ENCODE measurements at regions not wholly inside any gene's neighbourhood (a gene's known extent, or its start where the extent isn't known, plus 50 kb on each side); places are given as distances from the start of the nearest gene placed in this dataset.

DNA sequence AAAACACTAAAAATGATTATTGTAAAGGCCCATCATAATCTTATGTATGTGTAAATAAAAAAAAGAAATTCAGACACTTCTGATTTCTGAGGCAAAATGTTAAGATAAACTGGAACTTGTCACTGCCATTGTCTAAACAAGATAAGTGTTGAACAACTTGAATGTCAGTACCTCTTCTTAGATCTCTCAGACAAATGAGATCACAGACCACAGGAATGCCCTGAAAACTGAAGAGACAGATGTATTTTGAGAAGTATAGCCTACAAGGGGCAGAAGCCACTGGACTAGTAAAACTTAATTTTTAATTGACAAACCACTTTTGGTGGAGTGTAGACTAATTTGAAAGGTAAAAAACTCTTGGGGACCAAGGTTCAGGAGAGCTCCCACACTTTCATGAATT, 375.5 kb upstream of the SLITRK5 start:
- no peak overlapping the region for H3K9ac ChIP-seq (ENCODE audit: low read length)
- H3F3A ChIP-seq (ENCODE audit: insufficient read depth, low read length): no peaks in the 10 kb centered on the region
- H3K9me3 ChIP-seq (ENCODE audit: low read length): no peaks in the 10 kb centered on the region
- H3K27me3 ChIP-seq (ENCODE audit: insufficient read depth, low read length): no peaks in the 10 kb centered on the region
- no peak for TF ChIP-seq EZH2 (IDR thresholded peaks at IDR 0.05; ENCODE audit: borderline replicate concordance, low read length)
- TF ChIP-seq, protein P1, sequence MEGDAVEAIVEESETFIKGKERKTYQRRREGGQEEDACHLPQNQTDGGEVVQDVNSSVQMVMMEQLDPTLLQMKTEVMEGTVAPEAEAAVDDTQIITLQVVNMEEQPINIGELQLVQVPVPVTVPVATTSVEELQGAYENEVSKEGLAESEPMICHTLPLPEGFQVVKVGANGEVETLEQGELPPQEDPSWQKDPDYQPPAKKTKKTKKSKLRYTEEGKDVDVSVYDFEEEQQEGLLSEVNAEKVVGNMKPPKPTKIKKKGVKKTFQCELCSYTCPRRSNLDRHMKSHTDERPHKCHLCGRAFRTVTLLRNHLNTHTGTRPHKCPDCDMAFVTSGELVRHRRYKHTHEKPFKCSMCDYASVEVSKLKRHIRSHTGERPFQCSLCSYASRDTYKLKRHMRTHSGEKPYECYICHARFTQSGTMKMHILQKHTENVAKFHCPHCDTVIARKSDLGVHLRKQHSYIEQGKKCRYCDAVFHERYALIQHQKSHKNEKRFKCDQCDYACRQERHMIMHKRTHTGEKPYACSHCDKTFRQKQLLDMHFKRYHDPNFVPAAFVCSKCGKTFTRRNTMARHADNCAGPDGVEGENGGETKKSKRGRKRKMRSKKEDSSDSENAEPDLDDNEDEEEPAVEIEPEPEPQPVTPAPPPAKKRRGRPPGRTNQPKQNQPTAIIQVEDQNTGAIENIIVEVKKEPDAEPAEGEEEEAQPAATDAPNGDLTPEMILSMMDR (IDR thresholded peaks at IDR 0.05; ENCODE audit: low read length): no peak
- H2AFZ ChIP-seq (ENCODE audit: low read length): no peak overlapping the region
- no peaks in the 10 kb centered on the region for H3K4me1 ChIP-seq (ENCODE audit: insufficient read depth, low read length, severe bottlenecking)
- H3K79me2 ChIP-seq (ENCODE audit: insufficient read depth, low read length): no peaks in the 10 kb centered on the region
- H3K9me2 ChIP-seq (ENCODE audit: low read depth, low read length): no peaks in the 10 kb centered on the region
- no peak overlapping the region for H3K27ac ChIP-seq (ENCODE audit: low read depth, low read length, poor library complexity, severe bottlenecking)
- no peaks in the 10 kb centered on the region for H4K20me1 ChIP-seq (ENCODE audit: insufficient read depth, low read length)
- H3K36me3 ChIP-seq (ENCODE audit: insufficient read depth, low read length): no peaks in the 10 kb centered on the region
- no peak overlapping the region for H3K4me2 ChIP-seq (ENCODE audit: low read length)
- H3K4me3 ChIP-seq (ENCODE audit: low read depth, low read length, poor library complexity, severe bottlenecking): no peak overlapping the region

DNA sequence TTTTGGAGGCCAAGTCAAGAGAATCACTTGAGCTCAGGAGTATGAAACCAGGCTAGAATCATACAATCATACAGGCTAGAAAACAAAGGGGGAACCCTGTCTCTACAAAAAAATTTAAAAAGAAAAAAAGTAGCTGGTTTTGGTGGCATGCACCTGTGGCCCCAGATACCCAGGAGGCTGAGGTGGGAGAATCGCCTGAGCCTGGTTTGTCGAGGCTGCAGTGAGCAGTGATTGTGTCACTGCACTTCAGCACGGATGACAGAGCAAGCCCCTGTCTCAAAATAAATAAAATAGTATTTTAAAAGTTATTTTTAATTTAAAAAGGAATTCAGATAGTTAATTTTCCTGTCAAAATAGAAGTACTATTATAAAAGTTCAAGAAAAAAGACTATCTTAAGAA, 369.1 kb upstream of the SLITRK5 start:
- Histone ChIP-seq H3K4me2 (ENCODE audit: low read length) (no peak overlapping the region), H3K36me3 (ENCODE audit: insufficient read depth, low read length) (no peaks in the 10 kb centered on the region), H3F3A (ENCODE audit: insufficient read depth, low read length) (no peaks in the 10 kb centered on the region; the same call in 1 of the 2 replicates), H4K20me1 (ENCODE audit: insufficient read depth, low read length) (no peaks in the 10 kb centered on the region), H3K9me2 (ENCODE audit: low read depth, low read length) (no peaks in the 10 kb centered on the region), H3K9ac (ENCODE audit: low read length) (no peak overlapping the region), H3K9me3 (ENCODE audit: low read length) (no peaks in the 10 kb centered on the region), H3K27me3 (ENCODE audit: insufficient read depth, low read length) (no peaks in the 10 kb centered on the region), H3K79me2 (ENCODE audit: insufficient read depth, low read length) (no peaks in the 10 kb centered on the region), H3K4me3 (ENCODE audit: low read depth, low read length, poor library complexity, severe bottlenecking) (no peak overlapping the region), H3K27ac (ENCODE audit: low read depth, low read length, poor library complexity, severe bottlenecking) (no peak overlapping the region), H2AFZ (ENCODE audit: low read length) (no peak overlapping the region), H3K4me1 (ENCODE audit: insufficient read depth, low read length, severe bottlenecking) (no peaks in the 10 kb centered on the region)
- no peak for TF ChIP-seq EZH2 (IDR thresholded peaks at IDR 0.05; ENCODE audit: borderline replicate concordance, low read length)
- TF ChIP-seq, protein P1 (IDR thresholded peaks at IDR 0.05; ENCODE audit: low read length): no peak

DNA sequence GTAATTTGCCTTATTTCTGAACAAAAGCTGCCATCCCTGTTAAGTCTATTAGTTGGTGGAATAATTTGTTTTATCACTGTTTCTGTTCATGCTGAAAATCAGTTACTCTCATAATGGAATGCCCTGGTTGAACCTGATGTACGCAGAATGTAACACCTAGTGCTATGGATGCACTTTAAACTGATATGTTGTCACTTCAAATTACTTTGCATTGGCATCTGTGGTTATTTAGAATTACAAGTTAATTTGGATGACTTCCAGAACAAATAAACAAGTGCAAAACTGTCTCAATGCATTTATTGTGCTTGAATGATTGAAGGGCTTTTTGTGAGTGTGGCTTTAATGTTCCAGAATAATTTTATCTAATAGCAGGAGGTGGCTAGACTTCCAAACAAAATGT, 368.2 kb upstream of the SLITRK5 start:
- H4K20me1 ChIP-seq (ENCODE audit: insufficient read depth, low read length): no peaks in the 10 kb centered on the region
- H3F3A ChIP-seq (ENCODE audit: insufficient read depth, low read length): no peaks in the 10 kb centered on the region; the same call in 1 of the 2 replicates
- no peak overlapping the region for H2AFZ ChIP-seq (ENCODE audit: low read length)
- TF ChIP-seq, protein P1 (IDR thresholded peaks at IDR 0.05; ENCODE audit: low read length): no peak
- TF ChIP-seq EZH2 (IDR thresholded peaks at IDR 0.05; ENCODE audit: borderline replicate concordance, low read length): no peak
- no peaks in the 10 kb centered on the region for H3K4me1 ChIP-seq (ENCODE audit: insufficient read depth, low read length, severe bottlenecking)
- no peak overlapping the region for H3K4me3 ChIP-seq (ENCODE audit: low read depth, low read length, poor library complexity, severe bottlenecking)
- no peak overlapping the region for H3K4me2 ChIP-seq (ENCODE audit: low read length)
- H3K27ac ChIP-seq (ENCODE audit: low read depth, low read length, poor library complexity, severe bottlenecking): no peak overlapping the region
- H3K9me3 ChIP-seq (ENCODE audit: low read length): no peaks in the 10 kb centered on the region
- H3K79me2 ChIP-seq (ENCODE audit: insufficient read depth, low read length): no peaks in the 10 kb centered on the region
- H3K9ac ChIP-seq (ENCODE audit: low read length): no peak overlapping the region
- H3K36me3 ChIP-seq (ENCODE audit: insufficient read depth, low read length): no peaks in the 10 kb centered on the region
- no peaks in the 10 kb centered on the region for H3K27me3 ChIP-seq (ENCODE audit: insufficient read depth, low read length)
- H3K9me2 ChIP-seq (ENCODE audit: low read depth, low read length): no peaks in the 10 kb centered on the region

Measured in OCI-LY1 (cell line).